DND-41 (cell line): ENCODE measurements at regions not wholly inside any gene's neighbourhood (a gene's known extent, or its start where the extent isn't known, plus 50 kb on each side); places are given as distances from the start of the nearest gene placed in this dataset.

Experiments used
- ATAC-seq: fragments of 200-7000 bp; cut with Tn5 transposase; 3 replicates; pipeline ENCODE4 v1.9.1; 2021; ENCODE audit warnings: low read depth; ENCODE audit not compliant: insufficient read depth
- DNase-seq: peaks from one replicate; pipeline ENCODE4 v3.0.0-alpha.2; 2020
- H2AFZ ChIP-seq: 2 replicates; pipeline ENCODE4 v1.6.0; 2012; ENCODE audit warnings: low read depth, low read length
- H3K27ac ChIP-seq: 2 replicates; pipeline ENCODE4 v1.5.1; 2012; ENCODE audit warnings: low read length, inconsistent platforms
- H3K27me3 ChIP-seq: fragments of 200-600 bp; sonication (generic); 2 replicates; pipeline ENCODE4 v1.6.0; 2012; ENCODE audit warnings: low read length, mild to moderate bottlenecking, inconsistent platforms; ENCODE audit not compliant: insufficient read depth, poor library complexity
- H3K36me3 ChIP-seq: 2 replicates; pipeline ENCODE4 v1.5.1; 2012; ENCODE audit warnings: low read length, inconsistent platforms; ENCODE audit not compliant: insufficient read depth
- H3K4me1 ChIP-seq: 2 replicates; pipeline ENCODE4 v1.5.1; 2012; ENCODE audit warnings: mild to moderate bottlenecking, low read length; ENCODE audit not compliant: insufficient read depth
- H3K4me2 ChIP-seq: 2 replicates; pipeline ENCODE4 v1.6.0; 2012; ENCODE audit warnings: mild to moderate bottlenecking, moderate library complexity, low read length, inconsistent platforms; ENCODE audit not compliant: insufficient read depth
- H3K4me3 ChIP-seq, 2 experiments: fragments of 200-600 bp in 1 of 2; shearing (Covaris generic) in 1 of 2; 2 replicates each; pipeline ENCODE4 v1.5.1; 2012 to 2016; ENCODE audit warnings: inconsistent platforms in 2 of 2, low read length in 2 of 2, mild to moderate bottlenecking in 2 of 2, low read depth in 1 of 2, moderate library complexity in 1 of 2
- H3K79me2 ChIP-seq: 2 replicates; pipeline ENCODE4 v1.6.0; 2012; ENCODE audit warnings: low read length, inconsistent platforms; ENCODE audit not compliant: insufficient read depth
- H3K9ac ChIP-seq: 2 replicates; pipeline ENCODE4 v1.6.0; 2012; ENCODE audit warnings: low read depth, mild to moderate bottlenecking, inconsistent platforms, low read length, moderate library complexity
- H3K9me3 ChIP-seq: 2 replicates; pipeline ENCODE4 v1.5.1; 2012; ENCODE audit warnings: low read length, moderate library complexity, mild to moderate bottlenecking, inconsistent platforms; ENCODE audit not compliant: insufficient read depth, severe bottlenecking
- H4K20me1 ChIP-seq: 2 replicates; pipeline ENCODE4 v1.6.0; 2012; ENCODE audit warnings: low read length; ENCODE audit not compliant: insufficient read depth
- EZH2 ChIP-seq: IDR thresholded peaks from 3 replicates; pipeline ENCODE4 v1.6.1; 2012; ENCODE audit warnings: borderline replicate concordance, low read depth, mild to moderate bottlenecking, moderate library complexity, low read length, inconsistent platforms; ENCODE audit not compliant: severe bottlenecking
- TF ChIP-seq, protein P1 (sequence below): IDR thresholded peaks from 2 replicates; pipeline ENCODE4 v1.5.1; 2012; ENCODE audit warnings: borderline replicate concordance, low read length, moderate library complexity, mild to moderate bottlenecking; ENCODE audit not compliant: poor library complexity, severe bottlenecking; ENCODE audit errors: extremely low read depth

DNA sequence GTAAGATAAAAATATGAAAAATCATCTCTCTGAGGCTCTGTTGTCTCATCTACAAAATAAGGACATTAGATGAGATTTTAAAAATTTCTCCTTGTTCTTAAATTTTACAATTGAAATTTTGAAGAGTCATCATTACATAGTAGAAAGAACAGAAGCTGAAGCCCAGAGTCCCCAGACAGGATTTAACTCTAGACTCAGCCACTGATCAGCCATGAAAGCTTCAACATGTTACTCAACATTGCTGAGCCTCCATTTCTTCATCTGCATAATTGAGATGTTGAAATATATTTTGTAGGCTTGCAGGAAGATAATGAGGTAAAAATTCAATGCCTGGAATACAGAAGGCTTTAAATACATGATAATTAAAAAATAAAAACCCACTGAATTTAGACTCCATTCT, 633.3 kb downstream of the LMO4 start:
- Histone ChIP-seq H3K4me1 (no peaks in the 10 kb centered on the region), H3K9ac (no peak overlapping the region), H3K79me2 (no peaks in the 10 kb centered on the region), H3K36me3 (no peaks in the 10 kb centered on the region), H3K27me3 (peaks cover 15% of the 10 kb centered on the region), H2AFZ (no peak overlapping the region), H3K4me3 (no peak overlapping the region), H4K20me1 (no peaks in the 10 kb centered on the region), H3K9me3 (no peaks in the 10 kb centered on the region), H3K27ac (no peak overlapping the region), H3K4me2 (no peak overlapping the region)
- ATAC-seq, result no peak
- TF ChIP-seq EZH2, result no peak
- TF ChIP-seq, protein P1, sequence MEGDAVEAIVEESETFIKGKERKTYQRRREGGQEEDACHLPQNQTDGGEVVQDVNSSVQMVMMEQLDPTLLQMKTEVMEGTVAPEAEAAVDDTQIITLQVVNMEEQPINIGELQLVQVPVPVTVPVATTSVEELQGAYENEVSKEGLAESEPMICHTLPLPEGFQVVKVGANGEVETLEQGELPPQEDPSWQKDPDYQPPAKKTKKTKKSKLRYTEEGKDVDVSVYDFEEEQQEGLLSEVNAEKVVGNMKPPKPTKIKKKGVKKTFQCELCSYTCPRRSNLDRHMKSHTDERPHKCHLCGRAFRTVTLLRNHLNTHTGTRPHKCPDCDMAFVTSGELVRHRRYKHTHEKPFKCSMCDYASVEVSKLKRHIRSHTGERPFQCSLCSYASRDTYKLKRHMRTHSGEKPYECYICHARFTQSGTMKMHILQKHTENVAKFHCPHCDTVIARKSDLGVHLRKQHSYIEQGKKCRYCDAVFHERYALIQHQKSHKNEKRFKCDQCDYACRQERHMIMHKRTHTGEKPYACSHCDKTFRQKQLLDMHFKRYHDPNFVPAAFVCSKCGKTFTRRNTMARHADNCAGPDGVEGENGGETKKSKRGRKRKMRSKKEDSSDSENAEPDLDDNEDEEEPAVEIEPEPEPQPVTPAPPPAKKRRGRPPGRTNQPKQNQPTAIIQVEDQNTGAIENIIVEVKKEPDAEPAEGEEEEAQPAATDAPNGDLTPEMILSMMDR, result no peak
- DNase-seq, result no peak

DNA sequence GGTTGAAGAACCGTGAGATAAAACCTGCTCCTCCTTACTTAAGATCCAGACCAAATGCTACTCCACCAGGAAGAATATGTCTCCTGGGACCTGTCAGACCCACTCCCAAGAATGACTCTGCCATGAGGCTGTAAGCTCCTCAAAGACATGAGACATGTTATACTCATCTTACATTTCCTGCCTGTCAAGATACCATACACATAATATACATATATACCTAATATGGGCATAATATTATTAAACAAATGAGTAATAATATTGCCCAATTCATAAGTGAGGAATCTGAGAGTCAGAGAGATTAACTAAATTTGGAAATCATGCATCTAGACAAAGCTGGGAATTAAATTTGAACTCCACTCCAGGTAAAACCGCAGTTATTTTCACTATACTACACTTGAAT, 634.9 kb downstream of the LMO4 start:
- H3K79me2 ChIP-seq, result no peaks in the 10 kb centered on the region
- no peak for ATAC-seq
- H2AFZ ChIP-seq, result no peak overlapping the region
- H3K9me3 ChIP-seq, result no peaks in the 10 kb centered on the region
- no peak overlapping the region for H3K27ac ChIP-seq
- H3K9ac ChIP-seq, result no peak overlapping the region
- DNase-seq, result no peak
- no peaks in the 10 kb centered on the region for H3K36me3 ChIP-seq
- no peaks in the 10 kb centered on the region for H4K20me1 ChIP-seq
- no peaks in the 10 kb centered on the region for H3K4me1 ChIP-seq
- TF ChIP-seq, protein P1, result no peak
- no peak for TF ChIP-seq EZH2
- H3K4me3 ChIP-seq, result no peak overlapping the region
- H3K27me3 ChIP-seq, result peaks cover 15% of the 10 kb centered on the region
- no peak overlapping the region for H3K4me2 ChIP-seq

DNA sequence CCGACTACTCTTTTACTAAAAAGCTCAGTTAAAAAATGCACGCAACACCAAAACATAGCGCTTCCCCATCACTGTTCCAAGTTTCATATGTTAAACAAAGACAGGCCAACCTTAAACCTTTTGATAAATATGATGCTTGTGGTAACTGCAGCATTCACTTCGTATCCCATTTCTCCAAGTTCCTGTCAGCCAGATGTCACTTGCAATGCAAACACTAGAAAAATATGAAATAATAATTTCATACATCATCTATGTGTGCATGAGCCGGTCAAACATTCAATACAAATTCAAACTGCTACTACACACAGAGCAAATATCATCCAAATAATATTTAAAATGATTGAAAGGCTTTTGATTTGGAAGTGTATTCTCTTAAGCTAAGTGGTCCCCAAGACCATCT, 636.5 kb downstream of the LMO4 start:
- no peak overlapping the region for H3K4me2 ChIP-seq
- DNase-seq (no peak), ATAC-seq (no peak)
- H2AFZ ChIP-seq, result no peak overlapping the region
- H3K36me3 ChIP-seq, result no peaks in the 10 kb centered on the region
- no peaks in the 10 kb centered on the region for H3K4me1 ChIP-seq
- H3K9ac ChIP-seq, result no peak overlapping the region
- no peaks in the 10 kb centered on the region for H3K79me2 ChIP-seq
- no peaks in the 10 kb centered on the region for H4K20me1 ChIP-seq
- H3K27me3 ChIP-seq, result peaks cover 17% of the 10 kb centered on the region
- TF ChIP-seq, protein P1, result no peak
- no peak for TF ChIP-seq EZH2
- no peak overlapping the region for H3K4me3 ChIP-seq
- H3K9me3 ChIP-seq, result no peaks in the 10 kb centered on the region
- H3K27ac ChIP-seq, result no peak overlapping the region
